A549 (cell line): ENCODE measurements at regions not wholly inside any gene's neighbourhood (a gene's known extent, or its start where the extent isn't known, plus 50 kb on each side); places are given as distances from the start of the nearest gene placed in this dataset.

Experiments used
- ATAC-seq, 2 experiments: fragments of 200-7000 bp in 1 of 2; fragments of >200 bp in 1 of 2; cut with Nextera tagmentation in 1 of 2; cut with Tn5 transposase in 1 of 2; 3 replicates each; pipeline versions ENCODE4 v1.8.0 to v1.9.1; 2018 to 2020; ENCODE audit warnings: mild to moderate bottlenecking in 1 of 2, moderate library complexity in 1 of 2
- CTCF ChIA-PET: fragments of 300-600 bp; sonication (Branson Sonifier 250); formaldehyde crosslinking; extraction: SDS; loops from one replicate; lab custom pipeline; 2021; ENCODE audit warnings: antibody characterized with exemption, inconsistent platforms; lab: Yijun Ruan, JAX
- POLR2A ChIA-PET: fragments of 350-600 bp; formaldehyde crosslinking; extraction: SDS; loops from one replicate; lab custom pipeline; 2021; ENCODE audit warnings: antibody characterized with exemption, inconsistent platforms; lab: Yijun Ruan, JAX
- DNase-seq, 2 experiments: peaks; one replicate each; pipeline versions ENCODE4 v3.0.0 to v3.0.0-alpha.2; 2011 to 2016; ENCODE audit warnings: low read depth in 1 of 2, low spot score in 1 of 2
- FAIRE-seq: peaks from 2 replicates; lab custom pipeline; 2011; peaks lifted over from hg19 to GRCh38; lab: Jason Lieb, UNC
- H3K27ac ChIP-seq, 2 experiments: fragments of >200 bp; sonication (Bioruptor Twin); formaldehyde crosslinking; 3 replicates each; pipeline ENCODE4 v1.5.1; 2016 to 2017
- H3K4me1 ChIP-seq: fragments of >200 bp; sonication (Bioruptor Twin); formaldehyde crosslinking; 3 replicates; pipeline ENCODE4 v1.6.1; 2016
- H3K4me2 ChIP-seq: fragments of >200 bp; sonication (Bioruptor Twin); formaldehyde crosslinking; 3 replicates; pipeline ENCODE4 v1.6.1; 2016
- H3K4me3 ChIP-seq: fragments of >200 bp; sonication (Bioruptor Twin); formaldehyde crosslinking; 3 replicates; pipeline ENCODE4 v1.5.1; 2016
- H3K9me3 ChIP-seq: fragments of >200 bp; sonication (Bioruptor Twin); formaldehyde crosslinking; 3 replicates; pipeline ENCODE4 v1.6.1; 2016
- ATOH8 ChIP-seq: fragments of 250-450 bp; sonication (Bioruptor Pico); IDR thresholded peaks from 2 replicates; pipeline ENCODE4 v1.5.0; 2020; ENCODE audit warnings: low read depth, mild to moderate bottlenecking, moderate library complexity
- CBX8 ChIP-seq: fragments of 200-600 bp; sonication (generic); IDR thresholded peaks from 2 replicates; pipeline ENCODE4 v1.6.1; 2016
- CHD2 ChIP-seq: fragments of 150-350 bp; IDR thresholded peaks from 2 replicates; pipeline ENCODE4 v1.6.1; 2014; ENCODE audit warnings: low read length; ENCODE audit not compliant: partially characterized antibody
- CTCF ChIP-seq: fragments of >200 bp; sonication (Bioruptor Twin); formaldehyde crosslinking; IDR thresholded peaks from 3 replicates; pipeline ENCODE4 v1.5.1; 2016
- E2F6 ChIP-seq: IDR thresholded peaks from 2 replicates; pipeline ENCODE4 v1.6.1; 2012; ENCODE audit warnings: low read depth, borderline replicate concordance
- ELK1 ChIP-seq: fragments of 150-350 bp; IDR thresholded peaks from 2 replicates; pipeline ENCODE4 v1.6.1; 2014; ENCODE audit warnings: low read depth, mild to moderate bottlenecking, low read length
- EP300 ChIP-seq, 2 experiments: fragments of >200 bp; sonication (Bioruptor Twin); formaldehyde crosslinking; IDR thresholded peaks; 2 replicates in 1 of 2; 3 replicates in 1 of 2; pipeline ENCODE4 v1.6.1; 2016 to 2017
- ESRRA ChIP-seq: fragments of 150-350 bp; IDR thresholded peaks from 2 replicates; pipeline ENCODE4 v1.6.1; 2014; ENCODE audit warnings: mild to moderate bottlenecking, low read length, borderline replicate concordance
- FOSL2 ChIP-seq, 2 experiments: fragments of 450-650 bp in 1 of 2; fragments of >200 bp in 1 of 2; sonication (Bioruptor Twin) in 1 of 2; formaldehyde crosslinking; IDR thresholded peaks; 2 replicates each; pipeline versions ENCODE4 v1.5.0 to v1.6.1; 2016 to 2020; ENCODE audit warnings: mild to moderate bottlenecking in 1 of 2, moderate library complexity in 1 of 2
- HMGXB4 ChIP-seq: fragments of 250-450 bp; sonication (Bioruptor Pico); IDR thresholded peaks from 2 replicates; pipeline ENCODE4 v1.5.0; 2021; ENCODE audit warnings: mild to moderate bottlenecking, moderate library complexity, borderline replicate concordance
- NFE2L2 ChIP-seq: fragments of 150-350 bp; conservative IDR thresholded peaks from 2 replicates; pipeline ENCODE4 v1.6.1; 2014; ENCODE audit warnings: low read length
- NPAS2 ChIP-seq: fragments of 250-450 bp; sonication (Bioruptor Pico); IDR thresholded peaks from 2 replicates; pipeline ENCODE4 v1.8.0; 2022; ENCODE audit warnings: mild to moderate bottlenecking, moderate library complexity, borderline replicate concordance
- RAD21 ChIP-seq, 2 experiments: fragments of >200 bp in 1 of 2; sonication (Bioruptor Twin) in 1 of 2; formaldehyde crosslinking in 1 of 2; IDR thresholded peaks in 1 of 2; conservative IDR thresholded peaks in 1 of 2; 2 replicates in 1 of 2; 3 replicates in 1 of 2; pipeline ENCODE4 v1.6.1; 2012 to 2018; ENCODE audit warnings: inconsistent platforms in 1 of 2
- RCOR1 ChIP-seq: fragments of 150-350 bp; IDR thresholded peaks from 2 replicates; pipeline ENCODE4 v1.6.1; 2014; ENCODE audit warnings: antibody characterized with exemption, low read length, low read depth
- SMC3 ChIP-seq: fragments of >200 bp; sonication (Bioruptor Twin); formaldehyde crosslinking; IDR thresholded peaks from 3 replicates; pipeline ENCODE4 v1.6.1; 2018; ENCODE audit warnings: inconsistent platforms
- SREBF2 ChIP-seq: fragments of 450-650 bp; IDR thresholded peaks from 2 replicates; pipeline ENCODE4 v1.6.1; 2014; ENCODE audit warnings: mild to moderate bottlenecking, moderate library complexity
- ZFP36 ChIP-seq: fragments of 450-650 bp; IDR thresholded peaks from 2 replicates; pipeline ENCODE4 v1.6.1; 2014; ENCODE audit warnings: borderline replicate concordance; ENCODE audit not compliant: partially characterized antibody
- ZNF302 ChIP-seq: fragments of 250-450 bp; sonication (Bioruptor Pico); IDR thresholded peaks from 2 replicates; pipeline ENCODE4 v1.9.0; 2021; ENCODE audit warnings: inconsistent platforms, mild to moderate bottlenecking, moderate library complexity
- ZSCAN20 ChIP-seq: fragments of 250-450 bp; sonication (Bioruptor Pico); IDR thresholded peaks from 2 replicates; pipeline ENCODE4 v1.8.0; 2022; ENCODE audit warnings: mild to moderate bottlenecking, moderate library complexity
- WGBS: methylation state at CpG from one replicate; pipeline ENCODE4 v1.1.6; 2017; ENCODE audit errors: missing lambda C conversion rate; 5-methylcytosine and 5-hydroxymethylcytosine counted together

- Histone ChIP-seq H3K9me3 (no peaks in the 10 kb centered on the region), H3K4me2 (no peak overlapping the region), H3K4me1 (no peaks in the 10 kb centered on the region), H3K27ac (no peak overlapping the region), H3K4me3 (no peak overlapping the region)
- DNase-seq (no peak), FAIRE-seq (no peak), ATAC-seq (no peak)
- TF ChIP-seq EP300 (IDR thresholded peaks at IDR 0.05) (no peak), ZFP36 (no peak), RAD21 (conservative IDR thresholded peaks at IDR 0.05 in 1 of 2, IDR thresholded peaks at IDR 0.05 in 1 of 2) (no peak), SMC3 (no peak), CTCF (no peak), ESRRA (no peak), CHD2 (no peak), RCOR1 (no peak), CBX8 (no peak), NPAS2 (CRISPR knock-in tag) (no peak), ZSCAN20 (no peak), FOSL2 (IDR thresholded peaks at IDR 0.05) (no peak), FOSL2 (CRISPR knock-in tag; IDR thresholded peaks at IDR 0.05) (no peak), HMGXB4 (no peak)
- 21% methylated on average over 1 of the region's 1 CpG for WGBS
- CTCF ChIA-PET: no interaction called here
- POLR2A ChIA-PET: no interaction called here
Observed at GRCh38 chr4:165715989-165716388, 157.0 kb upstream of the TLL1 start.

- no peak overlapping the region for H3K4me2 ChIP-seq
- DNase-seq (no peak), FAIRE-seq (no peak), ATAC-seq (no peak)
- ChIA-PET POLR2A (no interaction called here), CTCF (no interaction called here)
- H3K27ac ChIP-seq: no peak overlapping the region
- H3K4me3 ChIP-seq: no peak overlapping the region
- no peaks in the 10 kb centered on the region for H3K4me1 ChIP-seq
- H3K9me3 ChIP-seq: no peaks in the 10 kb centered on the region
- no peak for TF ChIP-seq ATOH8 (CRISPR knock-in tag)
- no peak for TF ChIP-seq NFE2L2
- no peak for TF ChIP-seq E2F6
- no peak for TF ChIP-seq CTCF
- TF ChIP-seq ZNF302 (CRISPR knock-in tag): no peak
- no peak for TF ChIP-seq SREBF2
- no peak for TF ChIP-seq ELK1
Observed at GRCh38 chr4:165716472-165716871, 156.6 kb upstream of the TLL1 start.
